D721Med (cell line): ENCODE measurements at regions not wholly inside any gene's neighbourhood (a gene's known extent, or its start where the extent isn't known, plus 50 kb on each side); places are given as distances from the start of the nearest gene placed in this dataset.
"Not testable (repeated sequence)": the region's sequence is repeated elsewhere in the genome, so short reads cannot be mapped to it uniquely, and the experiment has no call there.

Experiments
- DNase-seq: peaks from one replicate; pipeline ENCODE4 v3.0.0; 2011; ENCODE audit warnings: low spot score; ENCODE audit not compliant: insufficient read length
- FAIRE-seq: peaks from 2 replicates; lab custom pipeline; 2011; peaks lifted over from hg19 to GRCh38; lab: Jason Lieb, UNC
- CTCF ChIP-seq: IDR thresholded peaks from 2 replicates; pipeline ENCODE4 v1.5.1; 2012; ENCODE audit warnings: mild to moderate bottlenecking, control low read depth; ENCODE audit not compliant: insufficient read depth; ENCODE audit errors: missing control alignments

- no peak for FAIRE-seq
- DNase-seq, result no peak
- peak; percentile 1 for TF ChIP-seq CTCF
Observed at GRCh38 chr3:26484140-26484539, 138.4 kb upstream of the LRRC3B start.

GRCh38 chr3:26498271-26498670 lies 124.3 kb upstream of the LRRC3B start:
- FAIRE-seq (no peak), DNase-seq (no peak)
- no peak for TF ChIP-seq CTCF

DNA sequence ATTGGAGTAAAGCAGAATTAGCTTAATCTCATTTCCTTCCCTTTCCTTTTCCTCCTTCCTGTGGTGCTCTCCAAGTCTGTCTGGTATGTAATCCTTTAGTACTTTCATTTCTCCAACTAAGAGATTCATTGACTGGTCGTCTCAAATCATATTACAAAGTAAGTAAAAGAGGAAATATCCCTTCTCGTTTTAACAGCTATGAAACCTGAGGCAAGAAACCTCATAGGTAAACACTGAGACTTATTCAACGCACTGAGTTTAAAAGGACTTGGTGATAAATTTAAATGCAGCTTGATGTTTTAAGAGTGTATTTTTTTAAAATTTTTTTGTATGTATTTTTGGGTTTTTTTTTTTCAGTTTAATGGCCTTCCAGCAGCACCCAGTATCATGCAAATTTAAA lies 117.2 kb upstream of the LRRC3B start:
- no peak for DNase-seq

GRCh38 chr3:26514445-26515029 lies 108.0 kb upstream of the LRRC3B start:
- not testable (repeated sequence) for DNase-seq, FAIRE-seq

More for the DNA sequence above, 117.2 kb upstream of the LRRC3B start:
- no peak for FAIRE-seq
- no peak for TF ChIP-seq CTCF

GRCh38 chr3:26515351-26515750 lies 107.2 kb upstream of the LRRC3B start:
- DNase-seq (no peak), FAIRE-seq (no peak)
- TF ChIP-seq CTCF, result no peak

- no peak for TF ChIP-seq CTCF
- no peak for DNase-seq
- FAIRE-seq, result no peak
Observed at GRCh38 chr3:26521261-26521660, 101.3 kb upstream of the LRRC3B start.

GRCh38 chr3:26522919-26523318 lies 99.7 kb upstream of the LRRC3B start:
- peak; percentile 7 for TF ChIP-seq CTCF
- FAIRE-seq, result no peak
- no peak for DNase-seq

DNA sequence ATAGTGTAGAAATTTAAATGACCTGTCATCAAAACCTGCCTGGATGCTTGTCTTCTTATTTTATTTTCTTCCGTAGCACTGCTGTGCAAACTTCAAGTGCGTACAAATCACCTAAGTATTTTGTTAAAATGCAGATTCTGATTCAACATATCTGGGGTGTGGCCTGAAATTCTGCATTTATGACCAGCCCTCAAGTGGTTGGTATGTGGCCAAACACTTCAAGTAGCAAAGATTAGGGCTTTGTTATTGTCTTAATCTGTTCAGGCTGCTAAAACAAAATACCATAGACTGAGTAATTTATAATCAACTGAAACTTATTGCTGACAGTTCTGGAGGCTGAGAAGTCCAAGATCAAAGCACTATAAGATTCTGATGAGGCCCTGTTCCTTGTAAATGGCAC lies 97.6 kb upstream of the LRRC3B start:
- no peak for TF ChIP-seq CTCF
- DNase-seq, result no peak
- FAIRE-seq, result no peak
